Coronary artery (tissue), 2 donors: ENCODE measurements at regions not wholly inside any gene's neighbourhood (a gene's known extent, or its start where the extent isn't known, plus 50 kb on each side); places are given as distances from the start of the nearest gene placed in this dataset.

Experiments
- DNase-seq: peaks from one replicate; pipeline ENCODE4 v3.0.0-alpha.2; 2017; ENCODE audit warnings: low spot score
- H3K27ac ChIP-seq, 2 donors: fragments of 200-600 bp; sonication (generic); one replicate each; pipeline ENCODE4 v1.5.1; 2016 to 2019
- H3K4me3 ChIP-seq: fragments of 200-600 bp; sonication (generic); 2 replicates; pipeline ENCODE4 v1.5.1; 2016; ENCODE audit warnings: mild to moderate bottlenecking, moderate library complexity
- CTCF ChIP-seq: fragments of 200-600 bp; sonication (generic); IDR thresholded peaks from one replicate; pipeline ENCODE4 v1.5.1; 2019; ENCODE audit warnings: antibody characterized with exemption

GRCh38 chr6:170043150-170043819, 247.6 kb downstream of the DLL1 start:
- Histone ChIP-seq H3K27ac (no peak overlapping the region), H3K4me3 (no peak overlapping the region)
- DNase-seq, result no peak
- TF ChIP-seq CTCF, result no peak

- no peak overlapping the region for H3K4me3 ChIP-seq
- DNase-seq, result no peak
- no peak overlapping the region for H3K27ac ChIP-seq
- no peak for TF ChIP-seq CTCF
Measured at GRCh38 chr6:170042596-170043118, 248.2 kb downstream of the DLL1 start.

GRCh38 chr6:170042123-170042522, 248.8 kb downstream of the DLL1 start:
- Histone ChIP-seq H3K4me3 (no peak overlapping the region), H3K27ac (no peak overlapping the region)
- TF ChIP-seq CTCF, result no peak
- DNase-seq, result no peak

GRCh38 chr6:170041526-170041925, 249.4 kb downstream of the DLL1 start:
- no peak for DNase-seq

GRCh38 chr6:170040906-170041305, 250.0 kb downstream of the DLL1 start:
- Histone ChIP-seq H3K4me3 (no peak overlapping the region), H3K27ac (no peak overlapping the region)
- DNase-seq, result no peak
- no peak for TF ChIP-seq CTCF

More at GRCh38 chr6:170041526-170041925, 249.4 kb downstream of the DLL1 start:
- H3K27ac ChIP-seq, result no peak overlapping the region
- no peak overlapping the region for H3K4me3 ChIP-seq
- no peak for TF ChIP-seq CTCF

- TF ChIP-seq CTCF, result no peak
- Histone ChIP-seq H3K27ac (no peak overlapping the region), H3K4me3 (no peak overlapping the region)
- DNase-seq, result no peak
Measured at GRCh38 chr6:170040115-170040500, 250.8 kb downstream of the DLL1 start.
